H1 (cell line): ENCODE measurements at regions not wholly inside any gene's neighbourhood (a gene's known extent, or its start where the extent isn't known, plus 50 kb on each side); places are given as distances from the start of the nearest gene placed in this dataset.

Experiments used
- CTCF ChIA-PET: fragments of 300-600 bp; sonication (Branson Sonifier 250); formaldehyde crosslinking; loops from one replicate; lab custom pipeline; 2021; ENCODE audit not compliant: partially characterized antibody; lab: Charles Lee
- POLR2A ChIA-PET: fragments of 300-600 bp; sonication (Branson Sonifier 250); formaldehyde crosslinking; loops from one replicate; lab custom pipeline; 2021; ENCODE audit warnings: inconsistent platforms; ENCODE audit not compliant: partially characterized antibody; lab: Charles Lee
- DNase-seq, 2 experiments: peaks; one replicate each; pipeline versions ENCODE4 v3.0.0 to v3.0.0-alpha.2; 2010 to 2022; ENCODE audit warnings: low spot score in 2 of 2, low read depth in 1 of 2, mixed read lengths in 1 of 2
- FAIRE-seq: peaks from 2 replicates; lab custom pipeline; 2011; peaks lifted over from hg19 to GRCh38; lab: Jason Lieb, UNC
- H2AFZ ChIP-seq: 2 replicates; pipeline ENCODE4 v1.8.1; 2012; ENCODE audit warnings: low read length, inconsistent platforms
- H2AK5ac ChIP-seq: 2 replicates; pipeline ENCODE4 v1.6.1; 2013; ENCODE audit warnings: low read depth, low read length
- H2BK120ac ChIP-seq: replicated peaks from 2 replicates; pipeline ENCODE3; 2013; ENCODE audit warnings: low read depth, low read length, inconsistent platforms
- H2BK12ac ChIP-seq: 2 replicates; pipeline ENCODE4 v1.6.1; 2013; ENCODE audit warnings: low read depth, low read length
- H2BK15ac ChIP-seq: 2 replicates; pipeline ENCODE4 v1.6.1; 2013; ENCODE audit warnings: low read length
- H2BK20ac ChIP-seq: 2 replicates; pipeline ENCODE4 v1.6.1; 2013; ENCODE audit warnings: low read length
- H2BK5ac ChIP-seq: 2 replicates; pipeline ENCODE4 v1.6.1; 2013; ENCODE audit warnings: low read depth, low read length
- H3K14ac ChIP-seq: 2 replicates; pipeline ENCODE4 v1.6.1; 2013; ENCODE audit warnings: inconsistent platforms; ENCODE audit not compliant: insufficient read length
- H3K18ac ChIP-seq: 2 replicates; pipeline ENCODE4 v1.6.1; 2013; ENCODE audit warnings: low read length; ENCODE audit errors: extremely low read depth
- H3K23ac ChIP-seq: 2 replicates; pipeline ENCODE4 v1.6.1; 2013; ENCODE audit warnings: inconsistent platforms; ENCODE audit not compliant: insufficient read length
- H3K23me2 ChIP-seq: 2 replicates; pipeline ENCODE4 v1.6.1; 2013; ENCODE audit warnings: low read depth, low read length
- H3K27ac ChIP-seq: 2 replicates; pipeline ENCODE4 v1.6.1; 2011; ENCODE audit warnings: low read depth, low read length, inconsistent platforms
- H3K27me3 ChIP-seq, 4 experiments: replicated peaks in 1 of 4; 1 replicate in 1 of 4; 2 replicates in 3 of 4; pipeline versions ENCODE4 v1.6.1 to v1.8.1; 2011 to 2013; ENCODE audit warnings: low read length in 3 of 4, mild to moderate bottlenecking in 3 of 4, inconsistent platforms in 2 of 4, mixed read lengths in 2 of 4, moderate library complexity in 1 of 4; ENCODE audit not compliant: control insufficient read depth in 3 of 4, insufficient read depth in 3 of 4; ENCODE audit errors: extremely low read depth in 1 of 4
- H3K36me3 ChIP-seq, 4 experiments: 2 replicates each; pipeline versions ENCODE4 v1.6.1 to v1.8.1; 2011 to 2013; ENCODE audit warnings: mild to moderate bottlenecking in 4 of 4, low read length in 3 of 4, moderate library complexity in 2 of 4, control low read depth in 1 of 4, inconsistent platforms in 1 of 4; ENCODE audit not compliant: insufficient read depth in 4 of 4, control insufficient read depth in 2 of 4
- H3K4ac ChIP-seq: replicated peaks from 2 replicates; pipeline ENCODE3; 2013; ENCODE audit warnings: low read length, low read depth, mixed read lengths, inconsistent platforms; ENCODE audit not compliant: insufficient read length
- H3K4me1 ChIP-seq, 4 experiments: replicated peaks in 1 of 4; 1 replicate in 1 of 4; 2 replicates in 3 of 4; pipeline versions ENCODE4 v1.6.1 to v1.8.1; 2011 to 2013; ENCODE audit warnings: low read length in 3 of 4, inconsistent platforms in 2 of 4, mixed read lengths in 1 of 4; ENCODE audit not compliant: insufficient read depth in 4 of 4, control insufficient read depth in 3 of 4
- H3K4me2 ChIP-seq, 2 experiments: 2 replicates each; pipeline versions ENCODE4 v1.6.1 to v1.8.1; 2011 to 2013; ENCODE audit warnings: low read depth in 2 of 2, low read length in 2 of 2, control low read depth in 1 of 2, inconsistent platforms in 1 of 2, mild to moderate bottlenecking in 1 of 2; ENCODE audit not compliant: insufficient read depth in 1 of 2
- H3K4me3 ChIP-seq, 4 experiments: fragments of 200-600, 300-600 bp in 1 of 4; sonication (generic), shearing (Covaris generic), sonication (Bioruptor Twin) in 1 of 4; 2 replicates each; pipeline versions ENCODE4 v1.5.1 to v1.8.1; 2011 to 2016; ENCODE audit warnings: low read length in 4 of 4, low read depth in 3 of 4, control low read depth in 2 of 4, inconsistent platforms in 2 of 4, mild to moderate bottlenecking in 2 of 4, mixed read lengths in 1 of 4, moderate library complexity in 1 of 4; ENCODE audit not compliant: insufficient read depth in 2 of 4; ENCODE audit errors: extremely low read depth in 1 of 4
- H3K56ac ChIP-seq: replicated peaks from 2 replicates; pipeline ENCODE3; 2013; ENCODE audit warnings: low read depth, mild to moderate bottlenecking, mixed read lengths, low read length, inconsistent platforms; ENCODE audit not compliant: insufficient read length
- H3K79me1 ChIP-seq: 2 replicates; pipeline ENCODE4 v1.6.1; 2013; ENCODE audit warnings: low read depth, low read length, control low read depth
- H3K79me2 ChIP-seq, 2 experiments: 2 replicates each; pipeline versions ENCODE4 v1.6.1 to v1.8.1; 2012 to 2013; ENCODE audit warnings: low read length in 2 of 2, mild to moderate bottlenecking in 2 of 2, inconsistent platforms in 1 of 2; ENCODE audit not compliant: insufficient read depth in 2 of 2, control insufficient read depth in 1 of 2
- H3K9ac ChIP-seq, 4 experiments: replicated peaks in 1 of 4; 1 replicate in 1 of 4; 2 replicates in 3 of 4; pipeline versions ENCODE4 v1.6.1 to v1.8.1; 2011 to 2013; ENCODE audit warnings: low read depth in 3 of 4, low read length in 3 of 4, control low read depth in 2 of 4, mild to moderate bottlenecking in 2 of 4, moderate library complexity in 2 of 4, inconsistent platforms in 1 of 4; ENCODE audit errors: extremely low read depth in 1 of 4
- H3K9me3 ChIP-seq, 2 experiments: 2 replicates each; pipeline versions ENCODE4 v1.6.1 to v1.8.1; 2012 to 2013; ENCODE audit warnings: mild to moderate bottlenecking in 2 of 2, moderate library complexity in 2 of 2, control low read depth in 1 of 2, inconsistent platforms in 1 of 2, low read depth in 1 of 2, low read length in 1 of 2, mixed read lengths in 1 of 2; ENCODE audit not compliant: insufficient read depth in 2 of 2
- H4K20me1 ChIP-seq, 2 experiments: replicated peaks in 1 of 2; 2 replicates each; pipeline versions ENCODE3 to v1.8.1; 2011 to 2013; ENCODE audit warnings: inconsistent platforms in 2 of 2, low read length in 2 of 2, mild to moderate bottlenecking in 1 of 2; ENCODE audit not compliant: insufficient read depth in 2 of 2, control insufficient read depth in 1 of 2
- H4K5ac ChIP-seq: 2 replicates; pipeline ENCODE4 v1.6.1; 2013; ENCODE audit warnings: low read length, low read depth, mixed read lengths, inconsistent platforms; ENCODE audit not compliant: insufficient read length
- H4K8ac ChIP-seq: 2 replicates; pipeline ENCODE4 v1.8.0; 2013; ENCODE audit warnings: mild to moderate bottlenecking, moderate library complexity, low read length, inconsistent platforms; ENCODE audit not compliant: insufficient read depth; ENCODE audit errors: extremely low read depth
- H4K91ac ChIP-seq: replicated peaks from 2 replicates; pipeline ENCODE3; 2013; ENCODE audit warnings: low read length, mixed read lengths, inconsistent platforms; ENCODE audit not compliant: insufficient read length
- ASH2L ChIP-seq: fragments of 200-600, 300-600 bp; sonication (generic); IDR thresholded peaks from one replicate; pipeline ENCODE4 v1.7.1; 2017; ENCODE audit warnings: low read length
- BCL11A ChIP-seq, 2 experiments: IDR thresholded peaks; one replicate each; pipeline ENCODE4 v1.6.1; 2011; ENCODE audit warnings: low read depth in 2 of 2, low read length in 2 of 2, mild to moderate bottlenecking in 2 of 2
- BRCA1 ChIP-seq: IDR thresholded peaks from 2 replicates; pipeline ENCODE4 v1.6.1; 2012; ENCODE audit warnings: low read depth, low read length, improper control_type of control experiment
- CREB1 ChIP-seq: IDR thresholded peaks from 2 replicates; pipeline ENCODE4 v1.6.1; 2012; ENCODE audit warnings: inconsistent platforms
- EGR1 ChIP-seq: IDR thresholded peaks from 2 replicates; pipeline ENCODE4 v1.6.1; 2011; ENCODE audit warnings: low read depth, low read length, borderline replicate concordance
- NANOG ChIP-seq: IDR thresholded peaks from 2 replicates; pipeline ENCODE4 v1.6.1; 2011; ENCODE audit warnings: low read length, low read depth, mild to moderate bottlenecking, inconsistent platforms; ENCODE audit not compliant: insufficient read depth, poor library complexity, severe bottlenecking
- SRF ChIP-seq: IDR thresholded peaks from 2 replicates; pipeline ENCODE4 v1.6.1; 2011; ENCODE audit warnings: mild to moderate bottlenecking, low read depth, low read length, moderate library complexity
- YY1 ChIP-seq: IDR thresholded peaks from 2 replicates; pipeline ENCODE4 v1.6.1; 2011; ENCODE audit warnings: low read depth, mild to moderate bottlenecking, low read length
- WGBS, 2 experiments: shearing (Covaris generic) in 1 of 2; methylation state at CpG; one replicate each; pipeline versions ENCODE4 v1.1.6 to v1.1.7; 2013 to 2015; ENCODE audit warnings: low lambda C conversion rate in 2 of 2, mixed read lengths in 2 of 2, inconsistent platforms in 1 of 2, low coverage in 1 of 2, missing lambda C conversion rate in 1 of 2; ENCODE audit not compliant: insufficient replicate concordance in 2 of 2, insufficient coverage in 1 of 2, insufficient read length in 1 of 2; ENCODE audit errors: extremely low coverage in 1 of 2, missing lambda C conversion rate in 1 of 2; 5-methylcytosine and 5-hydroxymethylcytosine counted together
- TF ChIP-seq, protein P1 (sequence below): IDR thresholded peaks from 2 replicates; pipeline ENCODE4 v1.6.1; 2012; ENCODE audit warnings: inconsistent platforms
- TF ChIP-seq, protein P2 (sequence below), 3 experiments: IDR thresholded peaks; 1 replicate in 2 of 3; 2 replicates in 1 of 3; pipeline versions ENCODE4 v1.5.1 to v1.6.1; 2011; ENCODE audit warnings: low read length in 3 of 3, mild to moderate bottlenecking in 3 of 3, inconsistent platforms in 2 of 3, low read depth in 1 of 3, moderate library complexity in 1 of 3; ENCODE audit not compliant: insufficient read depth in 1 of 3; ENCODE audit errors: control extremely low read depth in 1 of 3
- TF ChIP-seq, protein P3 (sequence below): IDR thresholded peaks from 2 replicates; pipeline ENCODE4 v1.6.1; 2012; ENCODE audit warnings: low read length, inconsistent platforms

DNA sequence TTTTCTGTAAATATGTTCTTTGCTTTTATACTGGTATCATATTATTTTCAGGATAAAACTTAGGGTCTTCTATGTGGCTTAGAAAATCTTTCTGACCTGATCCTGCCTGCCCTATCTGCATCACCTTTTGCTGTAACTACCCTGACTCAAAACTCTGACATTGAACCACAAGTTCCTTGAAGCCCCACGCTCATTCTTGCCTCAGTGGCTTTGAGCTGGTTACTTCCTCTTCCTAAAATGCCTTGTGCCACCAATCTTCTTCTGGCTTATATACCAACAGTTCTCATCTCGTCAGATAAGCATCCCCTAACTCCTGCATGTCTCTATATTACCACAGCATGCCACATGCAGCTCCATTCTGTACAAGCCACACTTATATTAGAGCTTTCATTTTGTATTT lies 84.5 kb upstream of the LRRC7 start:
- POLR2A ChIA-PET = no interaction called here
- no peak for DNase-seq
- TF ChIP-seq, protein P1, sequence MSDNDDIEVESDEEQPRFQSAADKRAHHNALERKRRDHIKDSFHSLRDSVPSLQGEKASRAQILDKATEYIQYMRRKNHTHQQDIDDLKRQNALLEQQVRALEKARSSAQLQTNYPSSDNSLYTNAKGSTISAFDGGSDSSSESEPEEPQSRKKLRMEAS = no peak
- TF ChIP-seq CREB1 = no peak
- no peak for TF ChIP-seq BCL11A (IDR thresholded peaks at IDR 0.05; ENCODE audit: low read depth in 2 of 2, low read length in 2 of 2)
- no peak for TF ChIP-seq ASH2L
- TF ChIP-seq NANOG = no peak
- no peak for TF ChIP-seq SRF
- TF ChIP-seq, protein P2, sequence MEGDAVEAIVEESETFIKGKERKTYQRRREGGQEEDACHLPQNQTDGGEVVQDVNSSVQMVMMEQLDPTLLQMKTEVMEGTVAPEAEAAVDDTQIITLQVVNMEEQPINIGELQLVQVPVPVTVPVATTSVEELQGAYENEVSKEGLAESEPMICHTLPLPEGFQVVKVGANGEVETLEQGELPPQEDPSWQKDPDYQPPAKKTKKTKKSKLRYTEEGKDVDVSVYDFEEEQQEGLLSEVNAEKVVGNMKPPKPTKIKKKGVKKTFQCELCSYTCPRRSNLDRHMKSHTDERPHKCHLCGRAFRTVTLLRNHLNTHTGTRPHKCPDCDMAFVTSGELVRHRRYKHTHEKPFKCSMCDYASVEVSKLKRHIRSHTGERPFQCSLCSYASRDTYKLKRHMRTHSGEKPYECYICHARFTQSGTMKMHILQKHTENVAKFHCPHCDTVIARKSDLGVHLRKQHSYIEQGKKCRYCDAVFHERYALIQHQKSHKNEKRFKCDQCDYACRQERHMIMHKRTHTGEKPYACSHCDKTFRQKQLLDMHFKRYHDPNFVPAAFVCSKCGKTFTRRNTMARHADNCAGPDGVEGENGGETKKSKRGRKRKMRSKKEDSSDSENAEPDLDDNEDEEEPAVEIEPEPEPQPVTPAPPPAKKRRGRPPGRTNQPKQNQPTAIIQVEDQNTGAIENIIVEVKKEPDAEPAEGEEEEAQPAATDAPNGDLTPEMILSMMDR (IDR thresholded peaks at IDR 0.05; ENCODE audit: control extremely low read depth in 1 of 3, insufficient read depth in 1 of 3, low read depth in 1 of 3, low read length in 3 of 3) = no peak
- TF ChIP-seq, protein P3, sequence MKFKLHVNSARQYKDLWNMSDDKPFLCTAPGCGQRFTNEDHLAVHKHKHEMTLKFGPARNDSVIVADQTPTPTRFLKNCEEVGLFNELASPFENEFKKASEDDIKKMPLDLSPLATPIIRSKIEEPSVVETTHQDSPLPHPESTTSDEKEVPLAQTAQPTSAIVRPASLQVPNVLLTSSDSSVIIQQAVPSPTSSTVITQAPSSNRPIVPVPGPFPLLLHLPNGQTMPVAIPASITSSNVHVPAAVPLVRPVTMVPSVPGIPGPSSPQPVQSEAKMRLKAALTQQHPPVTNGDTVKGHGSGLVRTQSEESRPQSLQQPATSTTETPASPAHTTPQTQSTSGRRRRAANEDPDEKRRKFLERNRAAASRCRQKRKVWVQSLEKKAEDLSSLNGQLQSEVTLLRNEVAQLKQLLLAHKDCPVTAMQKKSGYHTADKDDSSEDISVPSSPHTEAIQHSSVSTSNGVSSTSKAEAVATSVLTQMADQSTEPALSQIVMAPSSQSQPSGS = no peak
- no peak for TF ChIP-seq BRCA1
- TF ChIP-seq EGR1 = no peak
- no peak for TF ChIP-seq YY1

More for the DNA sequence above, 84.5 kb upstream of the LRRC7 start:
- no peak overlapping the region for H3K18ac ChIP-seq
- H3K14ac ChIP-seq = no peak overlapping the region
- no peak overlapping the region for H4K8ac ChIP-seq
- no peak overlapping the region for H3K4ac ChIP-seq
- H3K4me3 ChIP-seq = no peak overlapping the region
- H2AFZ ChIP-seq = no peak overlapping the region
- no peaks in the 10 kb centered on the region for H3K79me1 ChIP-seq
- H3K56ac ChIP-seq = no peak overlapping the region
- H2BK15ac ChIP-seq = no peak overlapping the region
- H2BK12ac ChIP-seq = no peak overlapping the region
- H2BK20ac ChIP-seq = no peak overlapping the region
- no peaks in the 10 kb centered on the region for H3K23me2 ChIP-seq
- H4K91ac ChIP-seq = no peak overlapping the region
- no peaks in the 10 kb centered on the region for H4K20me1 ChIP-seq
- H3K79me2 ChIP-seq = no peaks in the 10 kb centered on the region
- no peak overlapping the region for H2AK5ac ChIP-seq
- H2BK120ac ChIP-seq = no peak overlapping the region
- H3K27ac ChIP-seq = no peak overlapping the region
- no peak overlapping the region for H3K23ac ChIP-seq
- no peaks in the 10 kb centered on the region for H3K36me3 ChIP-seq
- no peak for FAIRE-seq
- H2BK5ac ChIP-seq = no peak overlapping the region
- no peaks in the 10 kb centered on the region for H3K27me3 ChIP-seq
- H3K4me2 ChIP-seq = no peak overlapping the region
- H3K9me3 ChIP-seq = no peaks in the 10 kb centered on the region
- CTCF ChIA-PET = no interaction called here
- H3K9ac ChIP-seq = no peak overlapping the region
- no peak overlapping the region for H4K5ac ChIP-seq
- 77% methylated on average over 2 of the region's 2 CpGs; no CpG with 5 or more reads in 1 of the 2 experiments for WGBS, 2 experiments
- no peaks in the 10 kb centered on the region for H3K4me1 ChIP-seq
